ENCODE measurements at regions not wholly inside any gene's neighbourhood (a gene's known extent, or its start where the extent isn't known, plus 50 kb on each side); places are given as distances from the start of the nearest gene placed in this dataset.

DNA sequence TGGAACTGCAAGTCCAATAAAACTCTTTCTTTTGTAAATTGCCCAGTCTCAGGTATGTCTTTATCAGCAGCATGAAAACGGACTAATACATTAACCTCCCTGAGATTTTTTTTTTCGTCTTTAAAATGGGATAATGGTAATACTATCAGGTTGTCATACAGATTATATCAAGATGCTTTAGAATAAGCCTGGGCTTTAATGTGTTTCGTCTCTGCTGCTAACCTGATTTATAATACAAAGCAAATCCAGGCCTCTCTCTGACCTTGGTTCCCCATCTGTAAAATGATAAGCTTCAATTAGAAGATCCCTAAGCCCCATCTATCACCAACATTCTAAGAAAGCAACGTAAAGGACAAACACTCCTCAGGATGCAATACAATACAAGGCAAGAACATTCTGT, 283.5 kb downstream of the LRATD1 start:
- no peak overlapping the region for H3K4me3 ChIP-seq (replicated peaks in 1 of 3; ENCODE audit: low read depth in 2 of 3, low read length in 3 of 3)
- H3K9ac ChIP-seq (ENCODE audit: insufficient read depth, low read length, poor library complexity, severe bottlenecking), result no peak overlapping the region
- H3K9me3 Mint-ChIP-seq, result peaks cover 0 to 16% (median 6%) of the 10 kb centered on the region in 7 donors
- no peak for DNase-seq
- H4K20me1 ChIP-seq (ENCODE audit: insufficient read depth, low read length), result no peaks in the 10 kb centered on the region
- H3K4me3 Mint-ChIP-seq, result no peak overlapping the region
- H3K4me2 ChIP-seq (replicated peaks; ENCODE audit: extremely low read depth, low read length, poor library complexity, severe bottlenecking), result no peak overlapping the region
- no peaks in the 10 kb centered on the region for H3K4me1 ChIP-seq (ENCODE audit: control insufficient read depth in 1 of 2, insufficient read depth in 2 of 2, low read length in 2 of 2)
- no CpG with 5 or more reads among the region's 4 CpGs for WGBS (ENCODE audit: insufficient coverage)
- no peaks in the 10 kb centered on the region for H3K27me3 ChIP-seq (ENCODE audit: control insufficient read depth in 2 of 2, insufficient read depth in 2 of 2, low read length in 2 of 2)
- H3K27ac ChIP-seq (ENCODE audit: low read depth in 1 of 2, low read length in 2 of 2), result no peak overlapping the region
- no peak for TF ChIP-seq CTCF (IDR thresholded peaks at IDR 0.05)
- intact Hi-C loops (cut with micrococcal nuclease), result no loop called here
- no peaks in the 10 kb centered on the region for H3K4me1 Mint-ChIP-seq
- H3K36me3 Mint-ChIP-seq, result no peaks in the 10 kb centered on the region
- H2AFZ ChIP-seq (ENCODE audit: insufficient read depth, low read depth, low read length, poor library complexity, severe bottlenecking), result no peak overlapping the region
- no peak overlapping the region for H3K27ac Mint-ChIP-seq
- H3K9me3 ChIP-seq (replicated peaks in 1 of 2; ENCODE audit: control insufficient read depth in 1 of 2, insufficient read depth in 1 of 2, low read length in 2 of 2), result no peaks in the 10 kb centered on the region
- no peaks in the 10 kb centered on the region for H3K36me3 ChIP-seq (replicated peaks in 1 of 2; ENCODE audit: control insufficient read depth in 1 of 2, insufficient read depth in 2 of 2, low read length in 2 of 2)
- H3K27me3 Mint-ChIP-seq (ENCODE audit: low read depth in 3 of 3), result peaks cover 0 to 2% (median 2%) of the 10 kb centered on the region in 3 donors
- H3K79me2 ChIP-seq (ENCODE audit: insufficient read depth, low read length), result no peaks in the 10 kb centered on the region

GRCh38 chr2:14923820-14924580, 291.5 kb downstream of the LRATD1 start:
- Mint-ChIP-seq H3K27me3 (ENCODE audit: low read depth in 3 of 3) (peaks cover 0 to 2% (median 0%) of the 10 kb centered on the region in 3 donors), H3K4me3 (no peak overlapping the region), H3K27ac (no peak overlapping the region), H3K36me3 (no peaks in the 10 kb centered on the region), H3K4me1 (no peaks in the 10 kb centered on the region), H3K9me3 (peaks cover 0 to 13% (median 4%) of the 10 kb centered on the region in 7 donors)
- Histone ChIP-seq H3K9me3 (replicated peaks in 1 of 2; ENCODE audit: control insufficient read depth in 1 of 2, insufficient read depth in 1 of 2, low read length in 2 of 2) (peaks cover 0 to 4% of the 10 kb centered on the region in 2 donors), H3K79me2 (ENCODE audit: insufficient read depth, low read length) (no peaks in the 10 kb centered on the region), H3K9ac (ENCODE audit: insufficient read depth, low read length, poor library complexity, severe bottlenecking) (no peak overlapping the region), H3K36me3 (replicated peaks in 1 of 2; ENCODE audit: control insufficient read depth in 1 of 2, insufficient read depth in 2 of 2, low read length in 2 of 2) (no peaks in the 10 kb centered on the region), H3K4me2 (replicated peaks; ENCODE audit: extremely low read depth, low read length, poor library complexity, severe bottlenecking) (no peak overlapping the region), H3K4me1 (ENCODE audit: control insufficient read depth in 1 of 2, insufficient read depth in 2 of 2, low read length in 2 of 2) (no peaks in the 10 kb centered on the region), H2AFZ (ENCODE audit: insufficient read depth, low read depth, low read length, poor library complexity, severe bottlenecking) (no peak overlapping the region), H3K27ac (ENCODE audit: low read depth in 1 of 2, low read length in 2 of 2) (no peak overlapping the region), H3K27me3 (ENCODE audit: control insufficient read depth in 2 of 2, insufficient read depth in 2 of 2, low read length in 2 of 2) (no peaks in the 10 kb centered on the region), H3K4me3 (replicated peaks in 1 of 3; ENCODE audit: low read depth in 2 of 3, low read length in 3 of 3) (no peak overlapping the region), H4K20me1 (ENCODE audit: insufficient read depth, low read length) (no peaks in the 10 kb centered on the region)
- TF ChIP-seq CTCF (IDR thresholded peaks at IDR 0.05), result no peak
- no peak for DNase-seq
- WGBS (ENCODE audit: insufficient coverage), result no CpG with 5 or more reads among the region's 6 CpGs
- intact Hi-C loops (cut with micrococcal nuclease), result no loop called here
